Calu3 (cell line): ENCODE measurements at regions not wholly inside any gene's neighbourhood (a gene's known extent, or its start where the extent isn't known, plus 50 kb on each side); places are given as distances from the start of the nearest gene placed in this dataset.

ENCODE experiments used
- BruUV-seq: library from RNA; stranded (reverse); fragments of 400-500 nt; replicated peaks from 2 replicates; lab custom pipeline; 2021; lab: Mats Ljungman, UMichigan
- CTCF ChIA-PET: fragments of 300-600 bp; sonication (Branson Sonifier 250); formaldehyde crosslinking; loops from one replicate; lab custom pipeline; 2022; ENCODE audit warnings: antibody characterized with exemption; lab: Charles Lee
- DNase-seq: peaks from one replicate; pipeline ENCODE4 v3.0.0; 2022
- H3K27ac Mint-ChIP-seq: one replicate; pipeline ENCODE4 v1.8.0; 2022; ENCODE audit warnings: mixed read lengths; ENCODE audit not compliant: unreplicated experiment
- H3K27me3 Mint-ChIP-seq: one replicate; pipeline ENCODE4 v1.8.0; 2022; ENCODE audit warnings: mixed read lengths; ENCODE audit not compliant: unreplicated experiment
- H3K36me3 Mint-ChIP-seq: one replicate; pipeline ENCODE4 v1.8.0; 2022; ENCODE audit warnings: mild to moderate bottlenecking, moderate library complexity, mixed read lengths; ENCODE audit not compliant: insufficient read depth, unreplicated experiment
- H3K4me1 Mint-ChIP-seq: one replicate; pipeline ENCODE4 v1.8.0; 2022; ENCODE audit warnings: mild to moderate bottlenecking, low read depth, mixed read lengths; ENCODE audit not compliant: unreplicated experiment
- H3K4me3 Mint-ChIP-seq: one replicate; pipeline ENCODE4 v1.8.0; 2022; ENCODE audit warnings: mild to moderate bottlenecking, low read depth, moderate library complexity, mixed read lengths; ENCODE audit not compliant: unreplicated experiment
- H3K9me3 Mint-ChIP-seq: one replicate; pipeline ENCODE4 v1.8.0; 2022; ENCODE audit warnings: low read depth, mixed read lengths; ENCODE audit not compliant: unreplicated experiment
- CTCF ChIP-seq: fragments of 200-600 bp; IDR thresholded peaks from one replicate; pipeline ENCODE4 v1.8.0; 2022; ENCODE audit warnings: antibody characterized with exemption; ENCODE audit not compliant: unreplicated experiment
- intact Hi-C: fragments of 100-400 bp; cut with micrococcal nuclease; formaldehyde crosslinking; loops from one replicate; pipeline ENCODE4 v1.10.0; 2022; ENCODE audit not compliant: unreplicated experiment

GRCh38 chr11:13848031-13848430 lies 114.5 kb upstream of the SPON1 start:
- no peak overlapping the region for H3K27ac Mint-ChIP-seq
- H3K4me1 Mint-ChIP-seq, result no peaks in the 10 kb centered on the region
- CTCF ChIA-PET, result no interaction called here
- no peak overlapping the region for H3K4me3 Mint-ChIP-seq
- no TSS peak for BruUV-seq
- no peaks in the 10 kb centered on the region for H3K9me3 Mint-ChIP-seq
- no peak for DNase-seq
- intact Hi-C loops, result no loop called here
- no peaks in the 10 kb centered on the region for H3K36me3 Mint-ChIP-seq
- no peak for TF ChIP-seq CTCF
- peaks cover 31% of the 10 kb centered on the region for H3K27me3 Mint-ChIP-seq

GRCh38 chr11:13850231-13851005 lies 112.1 kb upstream of the SPON1 start:
- Mint-ChIP-seq H3K27ac (no peak overlapping the region), H3K27me3 (peaks cover 53% of the 10 kb centered on the region), H3K4me1 (no peaks in the 10 kb centered on the region), H3K36me3 (no peaks in the 10 kb centered on the region), H3K4me3 (no peak overlapping the region), H3K9me3 (no peaks in the 10 kb centered on the region)
- no peak for TF ChIP-seq CTCF
- intact Hi-C loops, result no loop called here
- no peak for DNase-seq
- CTCF ChIA-PET, result no interaction called here
- BruUV-seq, result no TSS peak

DNA sequence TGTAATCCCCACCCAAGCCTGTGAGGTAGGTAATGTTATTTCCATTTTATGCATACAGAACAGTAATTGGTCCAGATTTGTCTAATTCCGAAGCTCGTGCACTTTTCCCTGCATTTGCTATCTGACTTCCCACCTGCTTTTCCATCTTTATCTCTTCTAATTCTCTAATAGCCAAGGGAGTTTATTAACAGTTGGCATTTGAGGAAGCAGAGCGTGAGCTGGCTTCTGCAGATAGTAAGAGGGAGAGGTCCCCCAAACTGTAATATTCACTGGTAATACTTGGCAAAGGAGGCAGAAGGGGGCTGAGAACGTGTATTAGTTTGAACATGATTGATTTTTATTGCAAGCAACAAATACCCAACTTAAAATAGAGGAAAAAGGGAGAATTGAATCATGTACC lies 110.8 kb upstream of the SPON1 start:
- no peak overlapping the region for H3K4me3 Mint-ChIP-seq
- no peak for TF ChIP-seq CTCF
- intact Hi-C loops, result no loop called here
- H3K36me3 Mint-ChIP-seq, result no peaks in the 10 kb centered on the region
- no peak overlapping the region for H3K27ac Mint-ChIP-seq
- no TSS peak for BruUV-seq
- no peaks in the 10 kb centered on the region for H3K9me3 Mint-ChIP-seq
- no peaks in the 10 kb centered on the region for H3K4me1 Mint-ChIP-seq
- CTCF ChIA-PET, result no interaction called here
- no peak for DNase-seq
- peaks cover 66% of the 10 kb centered on the region for H3K27me3 Mint-ChIP-seq

DNA sequence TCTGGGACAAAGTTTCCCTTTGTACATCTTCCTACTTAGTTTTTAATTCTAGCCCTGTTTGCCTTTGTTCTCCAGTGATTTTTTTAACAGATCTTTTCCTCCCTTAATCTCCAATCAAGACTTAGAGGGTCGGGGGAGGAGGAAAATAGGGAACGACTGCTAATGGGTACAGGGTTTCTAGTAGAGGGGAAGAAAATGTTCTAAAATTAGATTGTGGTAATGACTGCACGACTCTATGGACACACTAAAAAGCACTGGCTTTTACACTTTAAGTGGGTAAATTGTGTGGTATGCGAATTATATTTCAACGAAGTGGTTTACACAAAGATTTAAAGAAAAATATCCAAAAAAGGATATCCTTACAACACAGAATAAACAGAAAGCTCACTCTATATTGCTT lies 110.0 kb upstream of the SPON1 start:
- no peak for DNase-seq
- Mint-ChIP-seq H3K27ac (no peak overlapping the region), H3K36me3 (no peaks in the 10 kb centered on the region), H3K4me1 (no peaks in the 10 kb centered on the region), H3K9me3 (no peaks in the 10 kb centered on the region), H3K4me3 (no peak overlapping the region), H3K27me3 (peaks cover 72% of the 10 kb centered on the region)
- no TSS peak for BruUV-seq
- no peak for TF ChIP-seq CTCF
- intact Hi-C loops, result no loop called here
- CTCF ChIA-PET, result no interaction called here
